HEK293T (cell line): ENCODE measurements at regions not wholly inside any gene's neighbourhood (a gene's known extent, or its start where the extent isn't known, plus 50 kb on each side); places are given as distances from the start of the nearest gene placed in this dataset.

Experiments used
- CTCF ChIA-PET: fragments of 350-600 bp; formaldehyde crosslinking; extraction: SDS; loops from one replicate; lab custom pipeline; 2021; ENCODE audit warnings: antibody characterized with exemption, inconsistent platforms; lab: Yijun Ruan, JAX
- POLR2A ChIA-PET: fragments of 350-600 bp; formaldehyde crosslinking; extraction: SDS; loops from one replicate; lab custom pipeline; 2020; ENCODE audit warnings: antibody characterized with exemption, inconsistent platforms; lab: Yijun Ruan, JAX
- DNase-seq: peaks from one replicate; pipeline ENCODE4 v3.0.0; 2012; ENCODE audit warnings: mixed read lengths; ENCODE audit errors: extremely low spot score
- ARNT ChIP-seq: fragments of 450-650 bp; IDR thresholded peaks from 2 replicates; pipeline ENCODE4 v1.6.1; 2017; ENCODE audit warnings: mild to moderate bottlenecking
- BHLHE40 ChIP-seq: fragments of 450-650 bp; IDR thresholded peaks from 2 replicates; pipeline ENCODE4 v1.6.1; 2016; ENCODE audit warnings: mild to moderate bottlenecking, moderate library complexity, borderline replicate concordance
- CTBP1 ChIP-seq: fragments of 450-650 bp; IDR thresholded peaks from 2 replicates; pipeline ENCODE4 v1.6.1; 2016; ENCODE audit warnings: borderline replicate concordance
- ELF4 ChIP-seq: fragments of 450-650 bp; IDR thresholded peaks from 2 replicates; pipeline ENCODE4 v1.6.1; 2017; ENCODE audit warnings: antibody characterized with exemption
- FOXA1 ChIP-seq: fragments of 450-650 bp; IDR thresholded peaks from 2 replicates; pipeline ENCODE4 v1.6.1; 2016; ENCODE audit warnings: mild to moderate bottlenecking
- FOXK2 ChIP-seq: fragments of 450-650 bp; IDR thresholded peaks from 2 replicates; pipeline ENCODE4 v1.6.1; 2016; ENCODE audit warnings: mild to moderate bottlenecking
- FOXM1 ChIP-seq: fragments of 450-650 bp; IDR thresholded peaks from 2 replicates; pipeline ENCODE4 v1.6.1; 2017; ENCODE audit warnings: mild to moderate bottlenecking, borderline replicate concordance
- HDGF ChIP-seq: fragments of 450-650 bp; IDR thresholded peaks from 2 replicates; pipeline ENCODE4 v1.6.1; 2017; ENCODE audit warnings: antibody characterized with exemption, borderline replicate concordance
- L3MBTL2 ChIP-seq: fragments of 450-650 bp; conservative IDR thresholded peaks from 2 replicates; pipeline ENCODE4 v1.6.1; 2016; ENCODE audit warnings: mild to moderate bottlenecking
- LEF1 ChIP-seq: fragments of 450-650 bp; IDR thresholded peaks from 2 replicates; pipeline ENCODE4 v1.6.1; 2017; ENCODE audit warnings: mild to moderate bottlenecking, borderline replicate concordance
- NFRKB ChIP-seq: fragments of 450-650 bp; IDR thresholded peaks from 2 replicates; pipeline ENCODE4 v1.6.1; 2016; ENCODE audit warnings: mild to moderate bottlenecking, moderate library complexity
- SP1 ChIP-seq: fragments of 450-650 bp; IDR thresholded peaks from 2 replicates; pipeline ENCODE4 v1.6.1; 2017
- SUZ12 ChIP-seq: fragments of 450-650 bp; IDR thresholded peaks from 2 replicates; pipeline ENCODE4 v1.6.1; 2016; ENCODE audit warnings: mild to moderate bottlenecking
- TARDBP ChIP-seq: fragments of 450-650 bp; IDR thresholded peaks from 2 replicates; pipeline ENCODE4 v1.6.1; 2016
- ZNF384 ChIP-seq: fragments of 450-650 bp; IDR thresholded peaks from 2 replicates; pipeline ENCODE4 v1.6.1; 2016
- TF ChIP-seq, protein P1 (sequence below): fragments of 450-650 bp; IDR thresholded peaks from 2 replicates; pipeline ENCODE4 v1.6.1; 2016

DNA sequence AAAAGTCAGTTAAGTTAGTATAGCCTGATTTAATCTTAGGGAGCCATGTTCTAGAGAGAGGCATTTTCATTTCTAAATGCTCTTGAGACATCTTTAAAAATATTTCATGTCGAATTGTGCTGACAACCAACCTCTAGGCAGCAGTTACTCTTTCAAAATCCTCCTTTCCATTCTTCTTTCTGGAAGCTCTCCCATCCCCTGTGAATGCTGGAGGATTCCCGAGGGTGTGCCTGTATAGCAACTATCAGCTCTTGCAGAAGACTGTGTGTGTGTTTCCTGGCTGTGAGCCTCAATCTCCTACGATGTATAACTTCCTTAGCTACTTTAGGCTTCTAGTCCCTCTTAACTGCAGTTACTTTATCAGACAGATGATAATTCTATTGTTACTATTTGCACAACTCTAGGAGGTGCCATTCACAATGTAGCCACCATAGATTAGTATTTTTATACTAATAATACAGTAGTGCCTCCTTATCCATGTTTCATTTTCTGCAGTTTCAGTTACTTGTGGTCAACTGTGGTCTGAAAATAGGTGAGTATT, 250.3 kb downstream of the EDEM1 start:
- POLR2A ChIA-PET: no interaction called here

DNA sequence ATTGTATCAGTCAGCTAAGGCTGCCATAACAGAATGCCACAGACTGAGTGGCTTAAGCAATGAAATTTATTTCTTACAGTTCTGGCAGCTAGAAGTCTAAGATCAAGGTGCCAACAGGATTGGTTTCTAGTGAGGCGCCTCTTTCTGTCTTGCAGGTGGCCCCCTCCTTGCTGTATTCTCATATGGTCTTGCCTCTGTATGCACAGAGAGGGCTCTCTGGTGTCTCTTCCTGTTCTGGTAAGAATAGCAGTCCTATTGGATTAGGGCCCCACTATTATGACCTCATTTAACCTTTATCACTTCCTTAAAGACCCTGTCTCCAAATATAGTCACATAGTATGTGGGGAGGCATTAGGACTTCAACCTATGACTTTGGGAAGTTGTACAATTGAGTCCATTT, 253.9 kb downstream of the EDEM1 start:
- POLR2A ChIA-PET: no interaction called here
- CTCF ChIA-PET: no interaction called here
- no peak for DNase-seq
- TF ChIP-seq, protein P1, sequence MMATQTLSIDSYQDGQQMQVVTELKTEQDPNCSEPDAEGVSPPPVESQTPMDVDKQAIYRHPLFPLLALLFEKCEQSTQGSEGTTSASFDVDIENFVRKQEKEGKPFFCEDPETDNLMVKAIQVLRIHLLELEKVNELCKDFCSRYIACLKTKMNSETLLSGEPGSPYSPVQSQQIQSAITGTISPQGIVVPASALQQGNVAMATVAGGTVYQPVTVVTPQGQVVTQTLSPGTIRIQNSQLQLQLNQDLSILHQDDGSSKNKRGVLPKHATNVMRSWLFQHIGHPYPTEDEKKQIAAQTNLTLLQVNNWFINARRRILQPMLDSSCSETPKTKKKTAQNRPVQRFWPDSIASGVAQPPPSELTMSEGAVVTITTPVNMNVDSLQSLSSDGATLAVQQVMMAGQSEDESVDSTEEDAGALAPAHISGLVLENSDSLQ: no peak
- no peak for TF ChIP-seq FOXK2
- TF ChIP-seq BHLHE40: no peak
- TF ChIP-seq FOXM1: no peak
- no peak for TF ChIP-seq ZNF384
- no peak for TF ChIP-seq HDGF
- TF ChIP-seq TARDBP: no peak
- TF ChIP-seq NFRKB: no peak
- no peak for TF ChIP-seq FOXA1
- TF ChIP-seq SUZ12: no peak
- TF ChIP-seq SP1: no peak
- TF ChIP-seq CTBP1: no peak
- no peak for TF ChIP-seq LEF1

More for the DNA sequence above, 250.3 kb downstream of the EDEM1 start:
- DNase-seq: no peak
- TF ChIP-seq ARNT (no peak), SP1 (no peak), FOXM1 (no peak), SUZ12 (no peak), BHLHE40 (no peak), NFRKB (no peak), FOXK2 (no peak)
- CTCF ChIA-PET: no interaction called here

DNA sequence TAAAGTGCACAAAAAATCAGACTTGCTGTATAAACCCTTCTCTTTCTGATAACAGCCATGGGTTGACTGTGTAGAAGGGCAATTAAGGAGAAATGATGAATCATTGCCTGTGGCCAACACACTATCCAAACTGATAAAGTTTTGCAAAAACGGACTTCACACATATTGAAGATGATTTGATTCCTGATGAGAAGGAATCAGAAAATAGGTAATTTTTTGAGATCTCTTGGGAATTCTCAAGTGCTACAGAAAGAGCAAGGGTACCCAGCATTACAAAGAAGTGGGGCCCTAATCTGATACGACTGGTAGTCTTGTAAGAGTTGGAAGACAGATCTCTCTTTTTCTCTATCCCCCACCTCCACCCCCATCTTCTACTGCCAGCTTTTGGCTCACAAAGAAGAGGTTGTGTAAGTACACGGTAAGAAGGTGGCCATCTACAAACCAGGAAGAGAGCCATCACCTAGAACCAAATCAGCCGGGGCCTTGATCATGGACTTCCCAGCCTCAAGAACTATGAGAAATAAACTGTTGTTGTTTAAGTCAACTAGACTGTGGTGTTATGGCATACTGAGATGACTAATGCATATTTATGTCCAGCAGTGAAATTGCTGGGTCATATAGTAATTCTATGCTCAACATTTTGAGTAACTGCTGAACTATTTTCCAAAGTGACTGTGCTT, 254.7 kb downstream of the EDEM1 start:
- POLR2A ChIA-PET: no interaction called here
- no peak for DNase-seq
- TF ChIP-seq CTBP1: no peak
- TF ChIP-seq SUZ12: no peak
- no peak for TF ChIP-seq LEF1
- TF ChIP-seq L3MBTL2: no peak
- no peak for TF ChIP-seq FOXA1
- TF ChIP-seq FOXK2: no peak
- TF ChIP-seq, protein P1: no peak
- TF ChIP-seq HDGF: no peak
- CTCF ChIA-PET: no interaction called here

DNA sequence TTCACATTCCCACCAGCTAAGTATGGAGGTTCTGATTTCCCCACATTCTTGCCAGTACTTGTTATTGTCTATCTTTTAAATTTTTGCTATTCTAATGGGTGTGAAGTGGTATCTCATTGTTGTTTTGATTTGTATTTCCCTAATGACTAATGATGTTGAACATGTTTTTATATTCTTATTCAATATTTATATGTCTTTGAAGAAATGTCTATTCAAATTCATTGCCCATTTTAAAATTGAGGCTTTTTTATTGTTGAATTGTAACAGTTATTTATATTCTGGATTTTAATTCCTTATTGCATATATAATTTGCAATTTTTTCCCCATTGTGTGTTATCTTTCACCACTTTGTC, 255.3 kb downstream of the EDEM1 start:
- TF ChIP-seq LEF1 (no peak), BHLHE40 (no peak), HDGF (no peak), ELF4 (no peak), FOXA1 (no peak), NFRKB (no peak), FOXM1 (no peak), ZNF384 (no peak), ARNT (no peak), CTBP1 (no peak), L3MBTL2 (no peak)
- TF ChIP-seq, protein P1: no peak
- ChIA-PET CTCF (no interaction called here), POLR2A (no interaction called here)
- no peak for DNase-seq

DNA sequence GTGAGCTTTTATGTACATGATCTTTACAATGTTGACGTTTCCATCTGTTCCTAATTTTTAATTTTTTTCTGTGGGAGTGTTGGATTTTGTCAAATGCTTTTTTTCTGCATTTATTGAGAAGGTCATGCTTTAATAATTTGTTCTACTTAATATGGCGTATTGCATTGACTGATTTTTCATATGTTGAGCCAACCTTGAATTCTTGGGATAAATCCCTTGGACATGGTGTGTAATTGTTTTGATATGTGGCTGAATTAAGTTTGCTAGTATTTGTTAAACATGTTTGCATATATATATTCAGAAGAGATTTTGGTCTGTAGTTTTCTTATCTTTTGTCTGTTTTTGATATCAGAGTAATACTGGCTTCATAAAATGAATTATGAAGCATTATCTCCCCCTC, 256.7 kb downstream of the EDEM1 start:
- TF ChIP-seq SUZ12: no peak
- TF ChIP-seq FOXK2: no peak
- CTCF ChIA-PET: no interaction called here
- POLR2A ChIA-PET: no interaction called here
- DNase-seq: no peak

DNA sequence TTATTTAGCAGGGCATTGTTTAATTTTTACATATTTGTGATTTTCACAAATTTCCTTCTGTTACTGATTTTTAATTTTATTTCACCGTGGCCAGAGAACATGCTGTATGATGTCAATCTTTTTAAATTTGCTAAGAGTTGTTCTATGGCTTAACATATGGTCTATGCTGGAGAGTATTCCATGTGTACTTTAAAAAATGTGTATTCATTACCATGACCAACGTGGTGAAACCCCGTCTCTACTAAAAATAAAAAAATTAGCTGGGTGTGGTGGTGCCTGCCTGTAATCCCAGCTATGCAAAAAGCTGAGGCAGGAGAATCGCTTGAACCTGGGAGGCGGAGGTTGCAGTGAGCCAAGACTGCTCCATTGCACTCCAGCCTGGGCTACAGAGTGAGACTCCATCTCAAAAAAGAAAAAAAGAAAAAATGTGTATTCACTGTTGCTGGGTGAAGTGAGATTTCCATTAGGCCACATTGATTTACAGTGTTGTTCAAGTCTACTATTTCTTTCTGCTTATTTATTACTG, 258.2 kb downstream of the EDEM1 start:
- ChIA-PET POLR2A (no interaction called here), CTCF (no interaction called here)
- no peak for DNase-seq
- no peak for TF ChIP-seq BHLHE40
- no peak for TF ChIP-seq FOXA1
- TF ChIP-seq FOXM1: no peak
- no peak for TF ChIP-seq ELF4
- TF ChIP-seq LEF1: no peak
- TF ChIP-seq L3MBTL2: no peak

DNA sequence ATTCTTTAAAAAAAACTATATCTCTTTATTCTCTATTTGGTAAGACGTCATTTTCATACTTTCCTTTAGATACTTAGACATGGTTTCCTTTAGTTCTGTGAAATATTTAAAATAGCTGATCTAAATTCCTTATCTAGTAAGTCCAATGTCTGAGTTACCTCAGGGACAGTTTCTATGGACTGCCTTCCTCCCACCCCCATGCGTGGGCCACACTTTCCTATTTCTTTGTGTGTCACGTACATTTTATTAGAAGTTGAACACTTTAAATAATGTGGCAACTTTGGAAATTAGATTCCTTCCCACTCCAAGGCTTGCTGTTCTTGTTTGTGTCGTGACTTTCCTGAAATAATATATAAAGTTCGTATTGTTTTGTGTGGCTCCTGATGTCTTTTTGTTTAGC, 260.7 kb downstream of the EDEM1 start:
- no peak for DNase-seq
- ChIA-PET POLR2A (no interaction called here), CTCF (no interaction called here)
- TF ChIP-seq L3MBTL2 (no peak), BHLHE40 (no peak)
